ENCODE measurements at regions not wholly inside any gene's neighbourhood (a gene's known extent, or its start where the extent isn't known, plus 50 kb on each side); places are given as distances from the start of the nearest gene placed in this dataset.

GRCh38 chr7:57364933-57365710, 84.9 kb upstream of the ZNF716 start:
- DNase-seq: no peak

GRCh38 chr7:57367171-57367570, 82.8 kb upstream of the ZNF716 start:
- Histone ChIP-seq H3K4me1 (ENCODE audit: control insufficient read depth in 2 of 3, insufficient read depth in 2 of 3, low read depth in 1 of 3, low read length in 3 of 3) (no peaks in the 10 kb centered on the region), H3K9ac (ENCODE audit: low read length in 3 of 3) (no peak overlapping the region), H3K36me3 (ENCODE audit: control insufficient read depth in 2 of 3, insufficient read depth in 3 of 3, low read length in 3 of 3) (no peaks in the 10 kb centered on the region), H3K9me3 (ENCODE audit: control insufficient read depth in 2 of 3, insufficient read depth in 1 of 3, low read length in 3 of 3) (no peaks in the 10 kb centered on the region), H3K27ac (ENCODE audit: low read depth in 2 of 2, low read length in 2 of 2) (no peak overlapping the region), H3K4me3 (ENCODE audit: low read length in 3 of 3) (no peak overlapping the region), H3K27me3 (ENCODE audit: control insufficient read depth, insufficient read depth, low read length) (no peaks in the 10 kb centered on the region)
- FAIRE-seq (no peak), DNase-seq (no peak)
- intact Hi-C loops (cut with DNase I): no loop called here
- no peak for TF ChIP-seq CTCF (IDR thresholded peaks at IDR 0.05; ENCODE audit: borderline replicate concordance, extremely low read depth, insufficient read depth)

More at GRCh38 chr7:57364933-57365710, 84.9 kb upstream of the ZNF716 start:
- no peak for FAIRE-seq
- H3K27ac ChIP-seq (ENCODE audit: low read depth in 2 of 2, low read length in 2 of 2): no peak overlapping the region
- no peak overlapping the region for H3K4me3 ChIP-seq (ENCODE audit: low read length in 3 of 3)
- no peaks in the 10 kb centered on the region for H3K27me3 ChIP-seq (ENCODE audit: control insufficient read depth, insufficient read depth, low read length)
- no peaks in the 10 kb centered on the region for H3K36me3 ChIP-seq (ENCODE audit: control insufficient read depth in 2 of 3, insufficient read depth in 3 of 3, low read length in 3 of 3)
- no peak for TF ChIP-seq CTCF (IDR thresholded peaks at IDR 0.05; ENCODE audit: borderline replicate concordance, extremely low read depth, insufficient read depth)
- no peak overlapping the region for H3K9ac ChIP-seq (ENCODE audit: low read length in 3 of 3)
- no peaks in the 10 kb centered on the region for H3K4me1 ChIP-seq (ENCODE audit: control insufficient read depth in 2 of 3, insufficient read depth in 2 of 3, low read depth in 1 of 3, low read length in 3 of 3)
- no peaks in the 10 kb centered on the region for H3K9me3 ChIP-seq (ENCODE audit: control insufficient read depth in 2 of 3, insufficient read depth in 1 of 3, low read length in 3 of 3)
- intact Hi-C loops (cut with DNase I): no loop called here

- H3K36me3 ChIP-seq (ENCODE audit: control insufficient read depth in 2 of 3, insufficient read depth in 3 of 3, low read length in 3 of 3): no peaks in the 10 kb centered on the region
- H3K4me1 ChIP-seq (ENCODE audit: control insufficient read depth in 2 of 3, insufficient read depth in 2 of 3, low read depth in 1 of 3, low read length in 3 of 3): no peaks in the 10 kb centered on the region
- H3K27ac ChIP-seq (ENCODE audit: low read depth in 2 of 2, low read length in 2 of 2): no peak overlapping the region
- DNase-seq: no peak
- no peak for FAIRE-seq
- H3K9me3 ChIP-seq (ENCODE audit: control insufficient read depth in 2 of 3, insufficient read depth in 1 of 3, low read length in 3 of 3): no peaks in the 10 kb centered on the region
- no peak for TF ChIP-seq CTCF (IDR thresholded peaks at IDR 0.05; ENCODE audit: borderline replicate concordance, extremely low read depth, insufficient read depth)
- intact Hi-C loops (cut with DNase I): no loop called here
- H3K27me3 ChIP-seq (ENCODE audit: control insufficient read depth, insufficient read depth, low read length): no peaks in the 10 kb centered on the region
- no peak overlapping the region for H3K9ac ChIP-seq (ENCODE audit: low read length in 3 of 3)
- no peak overlapping the region for H3K4me3 ChIP-seq (ENCODE audit: low read length in 3 of 3)
Measured at GRCh38 chr7:57370066-57370738, 79.8 kb upstream of the ZNF716 start.
